HEK293 (cell line): ENCODE measurements at regions not wholly inside any gene's neighbourhood (a gene's known extent, or its start where the extent isn't known, plus 50 kb on each side); places are given as distances from the start of the nearest gene placed in this dataset.

Experiments
- CTCF ChIA-PET: fragments of 350-600 bp; formaldehyde crosslinking; extraction: SDS; loops from one replicate; lab custom pipeline; 2021; ENCODE audit warnings: antibody characterized with exemption; lab: Yijun Ruan, JAX
- POLR2A ChIA-PET: fragments of 300-600 bp; formaldehyde crosslinking; extraction: SDS; loops from one replicate; lab custom pipeline; 2020; ENCODE audit warnings: antibody characterized with exemption, inconsistent platforms; lab: Yijun Ruan, JAX
- H3K27ac ChIP-seq: fragments of 200-500 bp; sonication (Bioruptor generic); 2 replicates; pipeline ENCODE4 v1.5.1; 2014; ENCODE audit warnings: low read depth, low read length, control low read depth, inconsistent platforms; ENCODE audit errors: extremely low read depth
- H3K36me3 ChIP-seq, 2 experiments: fragments of 200-500 bp in 1 of 2; sonication (Bioruptor generic) in 1 of 2; 1 replicate in 1 of 2; 2 replicates in 1 of 2; pipeline ENCODE4 v1.5.1; 2014 to 2017; ENCODE audit warnings: inconsistent platforms in 2 of 2, low read length in 2 of 2; ENCODE audit not compliant: control insufficient read depth in 2 of 2, insufficient read depth in 1 of 2
- H3K4me1 ChIP-seq: fragments of 200-500 bp; sonication (Bioruptor generic); 2 replicates; pipeline ENCODE4 v1.5.1; 2014; ENCODE audit warnings: mild to moderate bottlenecking, low read length, inconsistent platforms; ENCODE audit not compliant: control insufficient read depth, insufficient read depth
- H3K4me3 ChIP-seq: 2 replicates; pipeline ENCODE4 v1.5.1; 2011; ENCODE audit warnings: low read depth, mild to moderate bottlenecking, control low read depth, low read length, moderate library complexity
- H3K9me3 ChIP-seq: fragments of 200-500 bp; sonication (Bioruptor generic); 2 replicates; pipeline ENCODE4 v1.5.1; 2014; ENCODE audit warnings: low read depth, low read length, inconsistent platforms; ENCODE audit not compliant: control insufficient read depth, insufficient read depth
- FEZF1 ChIP-seq: fragments of 450-650 bp; formaldehyde crosslinking; IDR thresholded peaks from 2 replicates; pipeline ENCODE4 v1.5.1; 2016; ENCODE audit warnings: missing biosample characterization, missing genetic modification characterization
- RBAK ChIP-seq: fragments of 450-650 bp; formaldehyde crosslinking; IDR thresholded peaks from 2 replicates; pipeline ENCODE4 v1.5.1; 2016; ENCODE audit warnings: missing biosample characterization, missing genetic modification characterization
- SP3 ChIP-seq: fragments of 450-650 bp; formaldehyde crosslinking; IDR thresholded peaks from 2 replicates; pipeline ENCODE4 v1.5.1; 2016; ENCODE audit warnings: missing biosample characterization, missing genetic modification characterization
- ZEB2 ChIP-seq: fragments of 450-650 bp; formaldehyde crosslinking; IDR thresholded peaks from 2 replicates; pipeline ENCODE4 v1.5.1; 2016; ENCODE audit warnings: missing biosample characterization, missing genetic modification characterization
- ZNF10 ChIP-seq: fragments of 450-650 bp; formaldehyde crosslinking; IDR thresholded peaks from 2 replicates; pipeline ENCODE4 v1.5.1; 2017; ENCODE audit warnings: missing biosample characterization, missing genetic modification characterization
- ZNF202 ChIP-seq: fragments of 450-650 bp; formaldehyde crosslinking; IDR thresholded peaks from 2 replicates; pipeline ENCODE4 v1.5.1; 2016; ENCODE audit warnings: missing biosample characterization, missing genetic modification characterization, borderline replicate concordance
- ZNF221 ChIP-seq: fragments of 450-650 bp; formaldehyde crosslinking; IDR thresholded peaks from 2 replicates; pipeline ENCODE4 v1.5.1; 2017; ENCODE audit warnings: missing biosample characterization, missing genetic modification characterization, borderline replicate concordance
- ZNF248 ChIP-seq: fragments of 450-650 bp; formaldehyde crosslinking; IDR thresholded peaks from 2 replicates; pipeline ENCODE4 v1.5.1; 2017; ENCODE audit warnings: missing biosample characterization, missing genetic modification characterization
- ZNF335 ChIP-seq: fragments of 450-650 bp; formaldehyde crosslinking; conservative IDR thresholded peaks from 2 replicates; pipeline ENCODE4 v1.5.1; 2016; ENCODE audit warnings: missing biosample characterization, missing genetic modification characterization
- ZNF544 ChIP-seq: fragments of 450-650 bp; formaldehyde crosslinking; IDR thresholded peaks from 2 replicates; pipeline ENCODE4 v1.5.0; 2017; ENCODE audit warnings: missing biosample characterization, missing genetic modification characterization
- ZNF555 ChIP-seq: fragments of 450-650 bp; formaldehyde crosslinking; conservative IDR thresholded peaks from 2 replicates; pipeline ENCODE4 v1.5.1; 2017; ENCODE audit warnings: missing biosample characterization, mild to moderate bottlenecking, missing genetic modification characterization, inconsistent platforms
- ZNF624 ChIP-seq: fragments of 450-650 bp; formaldehyde crosslinking; IDR thresholded peaks from 2 replicates; pipeline ENCODE4 v1.5.1; 2017; ENCODE audit warnings: missing biosample characterization, missing genetic modification characterization
- ZNF777 ChIP-seq: fragments of 450-650 bp; formaldehyde crosslinking; IDR thresholded peaks from 2 replicates; pipeline ENCODE4 v1.5.1; 2017; ENCODE audit warnings: missing biosample characterization, missing genetic modification characterization, borderline replicate concordance
- ZNF785 ChIP-seq: fragments of 450-650 bp; formaldehyde crosslinking; IDR thresholded peaks from 2 replicates; pipeline ENCODE4 v1.5.1; 2016; ENCODE audit warnings: missing biosample characterization, missing genetic modification characterization
- ZSCAN30 ChIP-seq: fragments of 450-650 bp; IDR thresholded peaks from 2 replicates; pipeline ENCODE4 v1.5.1; 2018; ENCODE audit warnings: missing biosample characterization, mild to moderate bottlenecking, missing genetic modification characterization, moderate library complexity
- TF ChIP-seq, protein P1 (sequence below): fragments of 450-650 bp; formaldehyde crosslinking; IDR thresholded peaks from 2 replicates; pipeline ENCODE4 v1.5.1; 2016; ENCODE audit warnings: missing biosample characterization, missing genetic modification characterization
- TF ChIP-seq, protein P2 (sequence below): fragments of 450-650 bp; formaldehyde crosslinking; IDR thresholded peaks from 2 replicates; pipeline ENCODE4 v1.5.1; 2016; ENCODE audit warnings: missing biosample characterization, missing genetic modification characterization, low read depth
- TF ChIP-seq, protein P3 (sequence below): fragments of 450-650 bp; formaldehyde crosslinking; IDR thresholded peaks from 2 replicates; pipeline ENCODE4 v1.5.1; 2017; ENCODE audit warnings: missing biosample characterization, mild to moderate bottlenecking, missing genetic modification characterization, moderate library complexity
- TF ChIP-seq, protein P4 (sequence below): fragments of 450-650 bp; formaldehyde crosslinking; IDR thresholded peaks from 2 replicates; pipeline ENCODE4 v1.5.1; 2016; ENCODE audit warnings: missing biosample characterization, missing genetic modification characterization, borderline replicate concordance
- TF ChIP-seq, protein P5 (sequence below): fragments of 450-650 bp; formaldehyde crosslinking; IDR thresholded peaks from 2 replicates; pipeline ENCODE4 v1.5.1; 2016; ENCODE audit warnings: missing biosample characterization, missing genetic modification characterization
- TF ChIP-seq, protein P6 (sequence below): fragments of 450-650 bp; formaldehyde crosslinking; IDR thresholded peaks from 2 replicates; pipeline ENCODE4 v1.5.0; 2017; ENCODE audit warnings: missing biosample characterization, missing genetic modification characterization, borderline replicate concordance

DNA sequence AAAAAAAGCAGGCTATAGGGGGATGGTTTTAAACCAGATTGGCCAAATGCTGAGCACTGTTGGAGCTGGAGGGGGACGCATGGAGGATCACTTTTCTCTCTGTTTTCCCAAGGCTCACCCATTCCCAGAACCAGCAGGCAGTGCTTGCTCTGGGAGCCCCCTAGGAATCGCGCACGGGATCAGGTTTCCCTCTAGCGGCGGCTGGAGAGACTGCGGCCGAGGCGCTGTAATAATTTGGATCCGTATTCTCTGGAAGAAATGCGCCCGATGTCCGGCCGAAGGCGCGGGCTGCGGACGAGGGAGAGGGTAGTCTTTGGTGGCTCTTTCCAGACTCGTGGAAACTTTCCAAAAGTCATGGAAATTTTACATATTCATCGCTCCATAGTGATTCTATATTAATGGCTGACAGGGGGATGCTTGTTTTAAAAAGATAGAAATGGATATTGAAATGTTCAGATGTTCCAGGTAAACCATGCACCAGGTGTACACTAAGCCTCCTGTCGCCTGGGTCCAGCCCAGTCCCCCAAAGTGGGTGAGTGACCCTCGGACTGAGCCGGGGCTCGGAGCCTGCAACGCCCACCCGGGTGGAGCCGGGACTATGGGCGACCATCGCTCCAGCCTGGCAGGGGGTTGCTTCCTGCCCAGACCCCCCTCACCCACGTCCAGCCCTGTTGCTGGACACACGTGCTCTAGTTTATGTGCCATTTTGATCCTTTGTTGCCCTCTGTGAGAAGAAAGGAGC lies 78.7 kb upstream of the PHACTR3 start (continued):
- TF ChIP-seq, protein P1, sequence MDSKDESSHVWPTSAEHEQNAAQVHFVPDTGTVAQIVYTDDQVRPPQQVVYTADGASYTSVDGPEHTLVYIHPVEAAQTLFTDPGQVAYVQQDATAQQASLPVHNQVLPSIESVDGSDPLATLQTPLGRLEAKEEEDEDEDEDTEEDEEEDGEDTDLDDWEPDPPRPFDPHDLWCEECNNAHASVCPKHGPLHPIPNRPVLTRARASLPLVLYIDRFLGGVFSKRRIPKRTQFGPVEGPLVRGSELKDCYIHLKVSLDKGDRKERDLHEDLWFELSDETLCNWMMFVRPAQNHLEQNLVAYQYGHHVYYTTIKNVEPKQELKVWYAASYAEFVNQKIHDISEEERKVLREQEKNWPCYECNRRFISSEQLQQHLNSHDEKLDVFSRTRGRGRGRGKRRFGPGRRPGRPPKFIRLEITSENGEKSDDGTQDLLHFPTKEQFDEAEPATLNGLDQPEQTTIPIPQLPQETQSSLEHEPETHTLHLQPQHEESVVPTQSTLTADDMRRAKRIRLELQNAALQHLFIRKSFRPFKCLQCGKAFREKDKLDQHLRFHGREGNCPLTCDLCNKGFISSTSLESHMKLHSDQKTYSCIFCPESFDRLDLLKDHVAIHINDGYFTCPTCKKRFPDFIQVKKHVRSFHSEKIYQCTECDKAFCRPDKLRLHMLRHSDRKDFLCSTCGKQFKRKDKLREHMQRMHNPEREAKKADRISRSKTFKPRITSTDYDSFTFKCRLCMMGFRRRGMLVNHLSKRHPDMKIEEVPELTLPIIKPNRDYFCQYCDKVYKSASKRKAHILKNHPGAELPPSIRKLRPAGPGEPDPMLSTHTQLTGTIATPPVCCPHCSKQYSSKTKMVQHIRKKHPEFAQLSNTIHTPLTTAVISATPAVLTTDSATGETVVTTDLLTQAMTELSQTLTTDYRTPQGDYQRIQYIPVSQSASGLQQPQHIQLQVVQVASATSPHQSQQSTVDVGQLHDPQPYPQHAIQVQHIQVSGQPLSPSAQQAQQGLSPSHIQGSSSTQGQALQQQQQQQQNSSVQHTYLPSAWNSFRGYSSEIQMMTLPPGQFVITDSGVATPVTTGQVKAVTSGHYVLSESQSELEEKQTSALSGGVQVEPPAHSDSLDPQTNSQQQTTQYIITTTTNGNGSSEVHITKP (tag by site-specific recombination) = peak; percentile 81
- TF ChIP-seq ZNF777 (tag by site-specific recombination) (no peak), ZEB2 (tag by site-specific recombination) (no peak), ZNF785 (tag by site-specific recombination) (no peak), ZNF221 (tag by site-specific recombination) (no peak), ZSCAN30 (peak; percentile 53; the same call in 1 of the 2 replicates), ZNF10 (no peak)
- TF ChIP-seq, protein P2, sequence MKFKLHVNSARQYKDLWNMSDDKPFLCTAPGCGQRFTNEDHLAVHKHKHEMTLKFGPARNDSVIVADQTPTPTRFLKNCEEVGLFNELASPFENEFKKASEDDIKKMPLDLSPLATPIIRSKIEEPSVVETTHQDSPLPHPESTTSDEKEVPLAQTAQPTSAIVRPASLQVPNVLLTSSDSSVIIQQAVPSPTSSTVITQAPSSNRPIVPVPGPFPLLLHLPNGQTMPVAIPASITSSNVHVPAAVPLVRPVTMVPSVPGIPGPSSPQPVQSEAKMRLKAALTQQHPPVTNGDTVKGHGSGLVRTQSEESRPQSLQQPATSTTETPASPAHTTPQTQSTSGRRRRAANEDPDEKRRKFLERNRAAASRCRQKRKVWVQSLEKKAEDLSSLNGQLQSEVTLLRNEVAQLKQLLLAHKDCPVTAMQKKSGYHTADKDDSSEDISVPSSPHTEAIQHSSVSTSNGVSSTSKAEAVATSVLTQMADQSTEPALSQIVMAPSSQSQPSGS (tag by site-specific recombination) = no peak
- TF ChIP-seq, protein P3, sequence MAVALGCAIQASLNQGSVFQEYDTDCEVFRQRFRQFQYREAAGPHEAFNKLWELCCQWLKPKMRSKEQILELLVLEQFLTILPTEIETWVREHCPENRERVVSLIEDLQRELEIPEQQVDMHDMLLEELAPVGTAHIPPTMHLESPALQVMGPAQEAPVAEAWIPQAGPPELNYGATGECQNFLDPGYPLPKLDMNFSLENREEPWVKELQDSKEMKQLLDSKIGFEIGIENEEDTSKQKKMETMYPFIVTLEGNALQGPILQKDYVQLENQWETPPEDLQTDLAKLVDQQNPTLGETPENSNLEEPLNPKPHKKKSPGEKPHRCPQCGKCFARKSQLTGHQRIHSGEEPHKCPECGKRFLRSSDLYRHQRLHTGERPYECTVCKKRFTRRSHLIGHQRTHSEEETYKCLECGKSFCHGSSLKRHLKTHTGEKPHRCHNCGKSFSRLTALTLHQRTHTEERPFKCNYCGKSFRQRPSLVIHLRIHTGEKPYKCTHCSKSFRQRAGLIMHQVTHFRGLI = no peak
- TF ChIP-seq, all 188 proteins: peak for 7

DNA sequence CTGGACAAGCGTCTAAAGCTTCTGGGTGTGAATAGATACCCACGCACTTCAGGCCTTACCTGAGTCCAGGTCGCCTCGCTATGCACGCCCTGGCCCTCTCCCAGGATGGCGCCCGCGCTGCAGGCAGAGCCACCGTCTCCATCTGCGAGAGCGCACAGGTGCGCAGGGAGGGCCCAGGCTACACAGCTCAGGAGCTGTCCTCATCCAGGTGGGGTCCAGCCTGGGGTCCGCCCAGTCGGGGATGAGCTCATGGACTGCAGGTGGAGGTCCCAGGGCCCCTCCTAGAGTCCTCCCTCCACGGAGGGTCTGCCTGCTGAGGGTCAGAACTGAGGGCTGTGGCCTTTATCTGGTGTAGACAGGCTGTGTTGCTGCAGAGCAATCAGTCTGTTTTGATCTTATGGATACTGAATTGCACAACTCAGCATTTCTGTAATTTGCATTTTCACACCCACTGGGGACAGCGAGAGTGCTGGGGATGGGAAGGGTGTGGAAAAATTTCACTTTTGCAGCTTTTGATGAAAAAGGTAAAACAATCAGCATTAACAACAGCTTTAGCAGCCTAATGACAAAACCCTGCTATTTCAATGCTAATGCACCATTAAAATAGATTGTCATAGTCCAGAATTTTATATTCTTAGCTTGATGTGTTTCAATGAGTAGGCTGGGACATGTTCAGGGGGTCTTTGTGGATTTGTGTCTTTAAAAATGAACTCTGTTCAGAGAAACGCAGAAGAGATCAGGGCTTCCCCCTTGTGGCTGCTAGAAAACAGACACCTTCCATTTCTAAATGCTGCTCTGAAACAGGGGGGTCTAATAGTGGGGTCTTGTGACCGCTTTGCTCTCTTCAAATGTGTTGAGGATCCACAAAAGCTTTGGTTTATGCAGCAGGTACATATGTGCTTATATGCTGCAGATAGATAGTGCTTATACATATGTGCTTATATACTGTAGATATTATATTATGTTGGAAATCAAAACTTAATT lies 77.8 kb upstream of the PHACTR3 start:
- Histone ChIP-seq H3K4me1 (no peaks in the 10 kb centered on the region), H3K27ac (no peak overlapping the region), H3K4me3 (no peak overlapping the region), H3K9me3 (no peaks in the 10 kb centered on the region), H3K36me3 (no peaks in the 10 kb centered on the region)
- CTCF ChIA-PET = interaction anchor here (0.5 to 6.3 kb wide), 9 partner anchors 10 to 422 kb away, joined by 3 to 97 read pairs (median 5); no protein-coding TSS in a partner anchor
- POLR2A ChIA-PET = no interaction called here
- TF ChIP-seq ZNF248 (tag by site-specific recombination) (no peak), ZNF202 (tag by site-specific recombination) (no peak), ZNF624 (tag by site-specific recombination) (no peak), SP3 (tag by site-specific recombination) (no peak), RBAK (no peak), ZNF544 (tag by site-specific recombination) (no peak), ZNF555 (tag by site-specific recombination) (no peak), ZNF335 (no peak), FEZF1 (tag by site-specific recombination) (no peak)
- TF ChIP-seq, protein P4, sequence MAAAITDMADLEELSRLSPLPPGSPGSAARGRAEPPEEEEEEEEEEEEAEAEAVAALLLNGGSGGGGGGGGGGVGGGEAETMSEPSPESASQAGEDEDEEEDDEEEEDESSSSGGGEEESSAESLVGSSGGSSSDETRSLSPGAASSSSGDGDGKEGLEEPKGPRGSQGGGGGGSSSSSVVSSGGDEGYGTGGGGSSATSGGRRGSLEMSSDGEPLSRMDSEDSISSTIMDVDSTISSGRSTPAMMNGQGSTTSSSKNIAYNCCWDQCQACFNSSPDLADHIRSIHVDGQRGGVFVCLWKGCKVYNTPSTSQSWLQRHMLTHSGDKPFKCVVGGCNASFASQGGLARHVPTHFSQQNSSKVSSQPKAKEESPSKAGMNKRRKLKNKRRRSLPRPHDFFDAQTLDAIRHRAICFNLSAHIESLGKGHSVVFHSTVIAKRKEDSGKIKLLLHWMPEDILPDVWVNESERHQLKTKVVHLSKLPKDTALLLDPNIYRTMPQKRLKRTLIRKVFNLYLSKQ (tag by site-specific recombination) = no peak
- TF ChIP-seq, protein P5, sequence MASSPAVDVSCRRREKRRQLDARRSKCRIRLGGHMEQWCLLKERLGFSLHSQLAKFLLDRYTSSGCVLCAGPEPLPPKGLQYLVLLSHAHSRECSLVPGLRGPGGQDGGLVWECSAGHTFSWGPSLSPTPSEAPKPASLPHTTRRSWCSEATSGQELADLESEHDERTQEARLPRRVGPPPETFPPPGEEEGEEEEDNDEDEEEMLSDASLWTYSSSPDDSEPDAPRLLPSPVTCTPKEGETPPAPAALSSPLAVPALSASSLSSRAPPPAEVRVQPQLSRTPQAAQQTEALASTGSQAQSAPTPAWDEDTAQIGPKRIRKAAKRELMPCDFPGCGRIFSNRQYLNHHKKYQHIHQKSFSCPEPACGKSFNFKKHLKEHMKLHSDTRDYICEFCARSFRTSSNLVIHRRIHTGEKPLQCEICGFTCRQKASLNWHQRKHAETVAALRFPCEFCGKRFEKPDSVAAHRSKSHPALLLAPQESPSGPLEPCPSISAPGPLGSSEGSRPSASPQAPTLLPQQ (tag by site-specific recombination) = no peak
- TF ChIP-seq, protein P6, sequence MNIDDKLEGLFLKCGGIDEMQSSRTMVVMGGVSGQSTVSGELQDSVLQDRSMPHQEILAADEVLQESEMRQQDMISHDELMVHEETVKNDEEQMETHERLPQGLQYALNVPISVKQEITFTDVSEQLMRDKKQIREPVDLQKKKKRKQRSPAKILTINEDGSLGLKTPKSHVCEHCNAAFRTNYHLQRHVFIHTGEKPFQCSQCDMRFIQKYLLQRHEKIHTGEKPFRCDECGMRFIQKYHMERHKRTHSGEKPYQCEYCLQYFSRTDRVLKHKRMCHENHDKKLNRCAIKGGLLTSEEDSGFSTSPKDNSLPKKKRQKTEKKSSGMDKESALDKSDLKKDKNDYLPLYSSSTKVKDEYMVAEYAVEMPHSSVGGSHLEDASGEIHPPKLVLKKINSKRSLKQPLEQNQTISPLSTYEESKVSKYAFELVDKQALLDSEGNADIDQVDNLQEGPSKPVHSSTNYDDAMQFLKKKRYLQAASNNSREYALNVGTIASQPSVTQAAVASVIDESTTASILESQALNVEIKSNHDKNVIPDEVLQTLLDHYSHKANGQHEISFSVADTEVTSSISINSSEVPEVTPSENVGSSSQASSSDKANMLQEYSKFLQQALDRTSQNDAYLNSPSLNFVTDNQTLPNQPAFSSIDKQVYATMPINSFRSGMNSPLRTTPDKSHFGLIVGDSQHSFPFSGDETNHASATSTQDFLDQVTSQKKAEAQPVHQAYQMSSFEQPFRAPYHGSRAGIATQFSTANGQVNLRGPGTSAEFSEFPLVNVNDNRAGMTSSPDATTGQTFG (tag by site-specific recombination) = no peak
